Psoas muscle (tissue), 7 donors: ENCODE measurements at regions not wholly inside any gene's neighbourhood (a gene's known extent, or its start where the extent isn't known, plus 50 kb on each side); places are given as distances from the start of the nearest gene placed in this dataset.
"Not testable (repeated sequence)": the region's sequence is repeated elsewhere in the genome, so short reads cannot be mapped to it uniquely, and the experiment has no call there.

Experiments used
- ATAC-seq, 4 donors: fragments of 200-7000 bp; cut with Tn5 transposase; one replicate each; pipeline ENCODE4 v1.9.1; 2020; ENCODE audit warnings: moderate library complexity in 3 of 4, mild to moderate bottlenecking in 2 of 4
- DNase-seq, 2 donors: peaks; one replicate each; pipeline ENCODE4 v3.0.0-alpha.2; 2020
- H3K27ac ChIP-seq: fragments of 200-600 bp; one replicate; pipeline ENCODE4 v1.8.0; 2022
- H3K27me3 ChIP-seq, 3 donors: fragments of 200-600 bp in 1 of 3; one replicate each; pipeline versions ENCODE4 v1.6.1 to v1.8.0; 2013 to 2022; ENCODE audit warnings: low read length in 2 of 3, mild to moderate bottlenecking in 2 of 3, moderate library complexity in 1 of 3; ENCODE audit not compliant: insufficient read depth in 3 of 3
- H3K36me3 ChIP-seq, 2 donors: fragments of 200-600 bp in 1 of 2; one replicate each; pipeline versions ENCODE4 v1.6.1 to v1.8.0; 2013 to 2022; ENCODE audit warnings: low read depth in 1 of 2, mild to moderate bottlenecking in 1 of 2, moderate library complexity in 1 of 2; ENCODE audit not compliant: insufficient read depth in 1 of 2
- H3K4me1 ChIP-seq: fragments of 200-600 bp; one replicate; pipeline ENCODE4 v1.8.0; 2022
- H3K4me3 ChIP-seq: fragments of 200-600 bp; one replicate; pipeline ENCODE4 v1.8.0; 2022; ENCODE audit warnings: mild to moderate bottlenecking
- H3K9me3 ChIP-seq: fragments of 200-600 bp; one replicate; pipeline ENCODE4 v1.8.0; 2022
- WGBS, 3 donors: extraction: QIAGEN DNeasy Blood & Tissue Kit; methylation state at CpG; one replicate each; pipeline versions ENCODE4 v1.1.6 to v1.1.7; 2013; 5-methylcytosine and 5-hydroxymethylcytosine counted together
- intact Hi-C, 2 donors: fragments of 100-400 bp; cut with DNase I; formaldehyde crosslinking; loops; one replicate each; pipeline versions ENCODE4 v1.11.0 to v1.14.2; 2022
- donor health status: healthy with polysubstance abuse.
- donor health status: DM: no; HTN: no; CAD: no; lungs with moderate emphysema.
- donor health status: Bipolar disorder and iron deficiency.
- donor health status: healthy.
- donor health status: DM: yes; HTN: yes; CAD: no.
- donor health status: DM: no; HTN: no; CAD: no.
- donor health status: DM: yes; HTN: yes; CAD: no.

- intact Hi-C loops, H3K27me3 ChIP-seq, H3K4me3 ChIP-seq, H3K36me3 ChIP-seq, H3K4me1 ChIP-seq, H3K27ac ChIP-seq, ATAC-seq, H3K9me3 ChIP-seq, DNase-seq: not testable (repeated sequence)
- WGBS, 3 donors = 4% methylated on average over 4 of the region's 6 CpGs; no CpG with 5 or more reads in 2 of the 3 donors
These were observed 763.3 kb downstream of the SPATA31A7 start for GRCh38 chr9:61953108-61953507.

- H3K4me3 ChIP-seq, intact Hi-C loops, ATAC-seq: not testable (repeated sequence)
These were observed 781.8 kb downstream of the SPATA31A7 start for GRCh38 chr9:61971635-61972034.

GRCh38 chr9:61974501-61974900, 784.7 kb downstream of the SPATA31A7 start:
- H3K4me3 ChIP-seq, ATAC-seq: not testable (repeated sequence)

More at GRCh38 chr9:61971635-61972034, 781.8 kb downstream of the SPATA31A7 start:
- not testable (repeated sequence) for H3K27me3 ChIP-seq, H3K9me3 ChIP-seq, H3K27ac ChIP-seq, H3K36me3 ChIP-seq, H3K4me1 ChIP-seq, DNase-seq
- 51 to 68% (median 64%) methylated on average over 7 of the region's 9 CpGs for WGBS, 3 donors

GRCh38 chr9:61976318-61976717, 786.5 kb downstream of the SPATA31A7 start:
- H3K27me3 ChIP-seq, H3K27ac ChIP-seq, H3K9me3 ChIP-seq, H3K4me3 ChIP-seq, H3K4me1 ChIP-seq, DNase-seq, H3K36me3 ChIP-seq, ATAC-seq, intact Hi-C loops: not testable (repeated sequence)
- WGBS, 3 donors = 0 to 87% (median 74%) methylated on average over 1 to 6 of the region's 15 CpGs

More at GRCh38 chr9:61974501-61974900, 784.7 kb downstream of the SPATA31A7 start:
- H3K27ac ChIP-seq, H3K9me3 ChIP-seq, H3K4me1 ChIP-seq, DNase-seq, intact Hi-C loops, H3K27me3 ChIP-seq, H3K36me3 ChIP-seq: not testable (repeated sequence)
- 79 to 91% (median 83%) methylated on average over 2 to 3 of the region's 9 CpGs for WGBS, 3 donors

- 88 to 92% (median 88%) methylated on average over 6 to 15 of the region's 16 CpGs for WGBS, 3 donors
These were observed 792.9 kb downstream of the SPATA31A7 start for GRCh38 chr9:61982727-61983126.

GRCh38 chr9:61983441-61983840, 793.6 kb downstream of the SPATA31A7 start:
- WGBS, 3 donors = 9% methylated on average over 1 of the region's 8 CpGs; no CpG with 5 or more reads in 2 of the 3 donors
- ATAC-seq, H3K4me1 ChIP-seq, H3K36me3 ChIP-seq, H3K27ac ChIP-seq, H3K27me3 ChIP-seq, DNase-seq, H3K4me3 ChIP-seq, H3K9me3 ChIP-seq, intact Hi-C loops: not testable (repeated sequence)

More at GRCh38 chr9:61982727-61983126, 792.9 kb downstream of the SPATA31A7 start:
- H3K27ac ChIP-seq, H3K9me3 ChIP-seq, H3K4me3 ChIP-seq, H3K36me3 ChIP-seq, H3K4me1 ChIP-seq, intact Hi-C loops, ATAC-seq, H3K27me3 ChIP-seq: not testable (repeated sequence)
- peak in 1 of 2 donors; percentile 16 for DNase-seq

- H3K27ac ChIP-seq, DNase-seq, H3K27me3 ChIP-seq, H3K9me3 ChIP-seq, intact Hi-C loops, H3K4me1 ChIP-seq, H3K4me3 ChIP-seq, ATAC-seq, H3K36me3 ChIP-seq: not testable (repeated sequence)
- WGBS, 3 donors = 66 to 76% (median 66%) methylated on average over 7 to 9 of the region's 9 CpGs
These were observed 794.1 kb downstream of the SPATA31A7 start for GRCh38 chr9:61983954-61984353.

- WGBS, 3 donors = 60 to 74% (median 66%) methylated on average over 1 to 5 of the region's 5 CpGs
- H3K27me3 ChIP-seq, ATAC-seq, H3K36me3 ChIP-seq, H3K4me1 ChIP-seq, H3K9me3 ChIP-seq, DNase-seq, H3K4me3 ChIP-seq, intact Hi-C loops, H3K27ac ChIP-seq: not testable (repeated sequence)
These were observed 794.7 kb downstream of the SPATA31A7 start for GRCh38 chr9:61984513-61984912.

- intact Hi-C loops = not testable (repeated sequence)
These were observed 802.3 kb downstream of the SPATA31A7 start for GRCh38 chr9:61992110-61992509.

GRCh38 chr9:62032441-62032840, 842.6 kb downstream of the SPATA31A7 start:
- H3K4me3 ChIP-seq, DNase-seq, H3K4me1 ChIP-seq, intact Hi-C loops, ATAC-seq, H3K27me3 ChIP-seq, H3K36me3 ChIP-seq, H3K9me3 ChIP-seq, H3K27ac ChIP-seq: not testable (repeated sequence)
- no CpG with 5 or more reads among the region's 3 CpGs for WGBS, 3 donors

More at GRCh38 chr9:61992110-61992509, 802.3 kb downstream of the SPATA31A7 start:
- H3K27ac ChIP-seq, H3K9me3 ChIP-seq, H3K27me3 ChIP-seq, H3K4me3 ChIP-seq, DNase-seq, H3K36me3 ChIP-seq, ATAC-seq, H3K4me1 ChIP-seq: not testable (repeated sequence)
- WGBS, 3 donors = 98 to 99% (median 99%) methylated on average over 4 to 5 of the region's 6 CpGs

- intact Hi-C loops, H3K9me3 ChIP-seq, H3K27me3 ChIP-seq, H3K4me3 ChIP-seq, H3K36me3 ChIP-seq, ATAC-seq, H3K27ac ChIP-seq, H3K4me1 ChIP-seq, DNase-seq: not testable (repeated sequence)
- no CpG with 5 or more reads among the region's 7 CpGs for WGBS, 3 donors
These were observed 848.4 kb downstream of the SPATA31A7 start for GRCh38 chr9:62038260-62038659.

GRCh38 chr9:62058155-62058554, 868.3 kb downstream of the SPATA31A7 start:
- H3K27me3 ChIP-seq, DNase-seq, ATAC-seq, H3K4me3 ChIP-seq, H3K27ac ChIP-seq, H3K9me3 ChIP-seq, H3K36me3 ChIP-seq, intact Hi-C loops, H3K4me1 ChIP-seq: not testable (repeated sequence)
- WGBS, 3 donors = no CpG with 5 or more reads among the region's 3 CpGs
